Breast epithelium (tissue), 3 donors: ENCODE measurements at regions not wholly inside any gene's neighbourhood (a gene's known extent, or its start where the extent isn't known, plus 50 kb on each side); places are given as distances from the start of the nearest gene placed in this dataset.

ENCODE experiments used
- CTCF ChIP-seq, 3 donors: fragments of 450-650 bp; IDR thresholded peaks; one replicate each; pipeline ENCODE4 v1.5.1; 2016 to 2017; ENCODE audit warnings: antibody characterized with exemption in 3 of 3, mild to moderate bottlenecking in 3 of 3, moderate library complexity in 3 of 3
- POLR2A ChIP-seq: fragments of 450-650 bp; IDR thresholded peaks from one replicate; pipeline ENCODE4 v1.6.1; 2016; ENCODE audit warnings: antibody characterized with exemption, mild to moderate bottlenecking, moderate library complexity
- POLR2AphosphoS5 ChIP-seq, 3 donors: sonication (generic); formaldehyde crosslinking; IDR thresholded peaks; one replicate each; pipeline ENCODE4 v1.6.1; 2017; ENCODE audit warnings: antibody characterized with exemption in 3 of 3

GRCh38 chr12:105864901-105865300, 273.9 kb downstream of the NUAK1 start:
- no peak for TF ChIP-seq CTCF (IDR thresholded peaks at IDR 0.05)
- no peak for TF ChIP-seq POLR2AphosphoS5 (IDR thresholded peaks at IDR 0.05)
- TF ChIP-seq POLR2A = no peak
